GM23338 (cell line): ENCODE measurements at regions not wholly inside any gene's neighbourhood (a gene's known extent, or its start where the extent isn't known, plus 50 kb on each side); places are given as distances from the start of the nearest gene placed in this dataset.

Experiments used
- CREB1 ChIP-seq: fragments of 250-450 bp; sonication (Bioruptor Pico); IDR thresholded peaks from 2 replicates; pipeline ENCODE4 v1.5.0; 2020; ENCODE audit warnings: low read depth, mild to moderate bottlenecking, moderate library complexity
- ETS1 ChIP-seq: IDR thresholded peaks from 2 replicates; pipeline ENCODE4 v1.6.1; 2016; ENCODE audit warnings: antibody characterized with exemption
- EZH2 ChIP-seq: fragments of 200-600 bp; sonication (generic); IDR thresholded peaks from one replicate; pipeline ENCODE4 v1.8.0; 2017; ENCODE audit warnings: antibody characterized with exemption, mild to moderate bottlenecking, low read depth; ENCODE audit not compliant: unreplicated experiment
- EZH2phosphoT487 ChIP-seq: fragments of 200-600 bp; sonication (generic); IDR thresholded peaks from one replicate; pipeline ENCODE4 v1.8.1; 2018; ENCODE audit warnings: antibody characterized with exemption; ENCODE audit not compliant: unreplicated experiment
- JUNB ChIP-seq: IDR thresholded peaks from one replicate; pipeline ENCODE4 v1.6.1; 2016; ENCODE audit warnings: antibody characterized with exemption; ENCODE audit not compliant: unreplicated experiment
- NANOG ChIP-seq: IDR thresholded peaks from 2 replicates; pipeline ENCODE4 v1.6.1; 2016; ENCODE audit warnings: antibody characterized with exemption, borderline replicate concordance
- POLR2AphosphoS5 ChIP-seq: IDR thresholded peaks from 2 replicates; pipeline ENCODE4 v1.6.1; 2016; ENCODE audit warnings: antibody characterized with exemption, low read depth
- ZNF114 ChIP-seq: fragments of 250-450 bp; sonication (Bioruptor Pico); IDR thresholded peaks from 2 replicates; pipeline ENCODE4 v1.5.0; 2020; ENCODE audit warnings: mild to moderate bottlenecking, moderate library complexity
- ZNF331 ChIP-seq: fragments of 250-450 bp; sonication (Bioruptor Pico); IDR thresholded peaks from 2 replicates; pipeline ENCODE4 v1.5.0; 2020; ENCODE audit warnings: low read depth, mild to moderate bottlenecking, moderate library complexity
- TF ChIP-seq, protein P1 (sequence below), 2 experiments: fragments of 200-600 bp in 1 of 2; sonication (generic) in 1 of 2; conservative IDR thresholded peaks; 2 replicates each; pipeline versions ENCODE4 v1.5.1 to v1.6.1; 2016 to 2017; ENCODE audit warnings: antibody characterized with exemption in 2 of 2, low read depth in 2 of 2, mild to moderate bottlenecking in 2 of 2, moderate library complexity in 1 of 2
- TF ChIP-seq, protein P2 (sequence below): IDR thresholded peaks from one replicate; pipeline ENCODE4 v1.6.1; 2018; ENCODE audit warnings: antibody characterized with exemption; ENCODE audit not compliant: unreplicated experiment
- TF ChIP-seq, protein P3 (sequence below): fragments of 250-450 bp; sonication (Bioruptor Pico); IDR thresholded peaks from 2 replicates; pipeline ENCODE4 v1.5.0; 2020; ENCODE audit warnings: mild to moderate bottlenecking, moderate library complexity

- TF ChIP-seq POLR2AphosphoS5 (no peak), JUNB (no peak), EZH2phosphoT487 (no peak), CREB1 (CRISPR knock-in tag) (no peak), EZH2 (no peak), ETS1 (no peak), ZNF114 (CRISPR knock-in tag) (no peak), ZNF331 (CRISPR knock-in tag) (no peak), NANOG (no peak)
- TF ChIP-seq, protein P1, sequence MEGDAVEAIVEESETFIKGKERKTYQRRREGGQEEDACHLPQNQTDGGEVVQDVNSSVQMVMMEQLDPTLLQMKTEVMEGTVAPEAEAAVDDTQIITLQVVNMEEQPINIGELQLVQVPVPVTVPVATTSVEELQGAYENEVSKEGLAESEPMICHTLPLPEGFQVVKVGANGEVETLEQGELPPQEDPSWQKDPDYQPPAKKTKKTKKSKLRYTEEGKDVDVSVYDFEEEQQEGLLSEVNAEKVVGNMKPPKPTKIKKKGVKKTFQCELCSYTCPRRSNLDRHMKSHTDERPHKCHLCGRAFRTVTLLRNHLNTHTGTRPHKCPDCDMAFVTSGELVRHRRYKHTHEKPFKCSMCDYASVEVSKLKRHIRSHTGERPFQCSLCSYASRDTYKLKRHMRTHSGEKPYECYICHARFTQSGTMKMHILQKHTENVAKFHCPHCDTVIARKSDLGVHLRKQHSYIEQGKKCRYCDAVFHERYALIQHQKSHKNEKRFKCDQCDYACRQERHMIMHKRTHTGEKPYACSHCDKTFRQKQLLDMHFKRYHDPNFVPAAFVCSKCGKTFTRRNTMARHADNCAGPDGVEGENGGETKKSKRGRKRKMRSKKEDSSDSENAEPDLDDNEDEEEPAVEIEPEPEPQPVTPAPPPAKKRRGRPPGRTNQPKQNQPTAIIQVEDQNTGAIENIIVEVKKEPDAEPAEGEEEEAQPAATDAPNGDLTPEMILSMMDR (conservative IDR thresholded peaks at IDR 0.05; ENCODE audit: low read depth in 2 of 2), result no peak
- TF ChIP-seq, protein P2, sequence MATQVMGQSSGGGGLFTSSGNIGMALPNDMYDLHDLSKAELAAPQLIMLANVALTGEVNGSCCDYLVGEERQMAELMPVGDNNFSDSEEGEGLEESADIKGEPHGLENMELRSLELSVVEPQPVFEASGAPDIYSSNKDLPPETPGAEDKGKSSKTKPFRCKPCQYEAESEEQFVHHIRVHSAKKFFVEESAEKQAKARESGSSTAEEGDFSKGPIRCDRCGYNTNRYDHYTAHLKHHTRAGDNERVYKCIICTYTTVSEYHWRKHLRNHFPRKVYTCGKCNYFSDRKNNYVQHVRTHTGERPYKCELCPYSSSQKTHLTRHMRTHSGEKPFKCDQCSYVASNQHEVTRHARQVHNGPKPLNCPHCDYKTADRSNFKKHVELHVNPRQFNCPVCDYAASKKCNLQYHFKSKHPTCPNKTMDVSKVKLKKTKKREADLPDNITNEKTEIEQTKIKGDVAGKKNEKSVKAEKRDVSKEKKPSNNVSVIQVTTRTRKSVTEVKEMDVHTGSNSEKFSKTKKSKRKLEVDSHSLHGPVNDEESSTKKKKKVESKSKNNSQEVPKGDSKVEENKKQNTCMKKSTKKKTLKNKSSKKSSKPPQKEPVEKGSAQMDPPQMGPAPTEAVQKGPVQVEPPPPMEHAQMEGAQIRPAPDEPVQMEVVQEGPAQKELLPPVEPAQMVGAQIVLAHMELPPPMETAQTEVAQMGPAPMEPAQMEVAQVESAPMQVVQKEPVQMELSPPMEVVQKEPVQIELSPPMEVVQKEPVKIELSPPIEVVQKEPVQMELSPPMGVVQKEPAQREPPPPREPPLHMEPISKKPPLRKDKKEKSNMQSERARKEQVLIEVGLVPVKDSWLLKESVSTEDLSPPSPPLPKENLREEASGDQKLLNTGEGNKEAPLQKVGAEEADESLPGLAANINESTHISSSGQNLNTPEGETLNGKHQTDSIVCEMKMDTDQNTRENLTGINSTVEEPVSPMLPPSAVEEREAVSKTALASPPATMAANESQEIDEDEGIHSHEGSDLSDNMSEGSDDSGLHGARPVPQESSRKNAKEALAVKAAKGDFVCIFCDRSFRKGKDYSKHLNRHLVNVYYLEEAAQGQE, result no peak
- TF ChIP-seq, protein P3, sequence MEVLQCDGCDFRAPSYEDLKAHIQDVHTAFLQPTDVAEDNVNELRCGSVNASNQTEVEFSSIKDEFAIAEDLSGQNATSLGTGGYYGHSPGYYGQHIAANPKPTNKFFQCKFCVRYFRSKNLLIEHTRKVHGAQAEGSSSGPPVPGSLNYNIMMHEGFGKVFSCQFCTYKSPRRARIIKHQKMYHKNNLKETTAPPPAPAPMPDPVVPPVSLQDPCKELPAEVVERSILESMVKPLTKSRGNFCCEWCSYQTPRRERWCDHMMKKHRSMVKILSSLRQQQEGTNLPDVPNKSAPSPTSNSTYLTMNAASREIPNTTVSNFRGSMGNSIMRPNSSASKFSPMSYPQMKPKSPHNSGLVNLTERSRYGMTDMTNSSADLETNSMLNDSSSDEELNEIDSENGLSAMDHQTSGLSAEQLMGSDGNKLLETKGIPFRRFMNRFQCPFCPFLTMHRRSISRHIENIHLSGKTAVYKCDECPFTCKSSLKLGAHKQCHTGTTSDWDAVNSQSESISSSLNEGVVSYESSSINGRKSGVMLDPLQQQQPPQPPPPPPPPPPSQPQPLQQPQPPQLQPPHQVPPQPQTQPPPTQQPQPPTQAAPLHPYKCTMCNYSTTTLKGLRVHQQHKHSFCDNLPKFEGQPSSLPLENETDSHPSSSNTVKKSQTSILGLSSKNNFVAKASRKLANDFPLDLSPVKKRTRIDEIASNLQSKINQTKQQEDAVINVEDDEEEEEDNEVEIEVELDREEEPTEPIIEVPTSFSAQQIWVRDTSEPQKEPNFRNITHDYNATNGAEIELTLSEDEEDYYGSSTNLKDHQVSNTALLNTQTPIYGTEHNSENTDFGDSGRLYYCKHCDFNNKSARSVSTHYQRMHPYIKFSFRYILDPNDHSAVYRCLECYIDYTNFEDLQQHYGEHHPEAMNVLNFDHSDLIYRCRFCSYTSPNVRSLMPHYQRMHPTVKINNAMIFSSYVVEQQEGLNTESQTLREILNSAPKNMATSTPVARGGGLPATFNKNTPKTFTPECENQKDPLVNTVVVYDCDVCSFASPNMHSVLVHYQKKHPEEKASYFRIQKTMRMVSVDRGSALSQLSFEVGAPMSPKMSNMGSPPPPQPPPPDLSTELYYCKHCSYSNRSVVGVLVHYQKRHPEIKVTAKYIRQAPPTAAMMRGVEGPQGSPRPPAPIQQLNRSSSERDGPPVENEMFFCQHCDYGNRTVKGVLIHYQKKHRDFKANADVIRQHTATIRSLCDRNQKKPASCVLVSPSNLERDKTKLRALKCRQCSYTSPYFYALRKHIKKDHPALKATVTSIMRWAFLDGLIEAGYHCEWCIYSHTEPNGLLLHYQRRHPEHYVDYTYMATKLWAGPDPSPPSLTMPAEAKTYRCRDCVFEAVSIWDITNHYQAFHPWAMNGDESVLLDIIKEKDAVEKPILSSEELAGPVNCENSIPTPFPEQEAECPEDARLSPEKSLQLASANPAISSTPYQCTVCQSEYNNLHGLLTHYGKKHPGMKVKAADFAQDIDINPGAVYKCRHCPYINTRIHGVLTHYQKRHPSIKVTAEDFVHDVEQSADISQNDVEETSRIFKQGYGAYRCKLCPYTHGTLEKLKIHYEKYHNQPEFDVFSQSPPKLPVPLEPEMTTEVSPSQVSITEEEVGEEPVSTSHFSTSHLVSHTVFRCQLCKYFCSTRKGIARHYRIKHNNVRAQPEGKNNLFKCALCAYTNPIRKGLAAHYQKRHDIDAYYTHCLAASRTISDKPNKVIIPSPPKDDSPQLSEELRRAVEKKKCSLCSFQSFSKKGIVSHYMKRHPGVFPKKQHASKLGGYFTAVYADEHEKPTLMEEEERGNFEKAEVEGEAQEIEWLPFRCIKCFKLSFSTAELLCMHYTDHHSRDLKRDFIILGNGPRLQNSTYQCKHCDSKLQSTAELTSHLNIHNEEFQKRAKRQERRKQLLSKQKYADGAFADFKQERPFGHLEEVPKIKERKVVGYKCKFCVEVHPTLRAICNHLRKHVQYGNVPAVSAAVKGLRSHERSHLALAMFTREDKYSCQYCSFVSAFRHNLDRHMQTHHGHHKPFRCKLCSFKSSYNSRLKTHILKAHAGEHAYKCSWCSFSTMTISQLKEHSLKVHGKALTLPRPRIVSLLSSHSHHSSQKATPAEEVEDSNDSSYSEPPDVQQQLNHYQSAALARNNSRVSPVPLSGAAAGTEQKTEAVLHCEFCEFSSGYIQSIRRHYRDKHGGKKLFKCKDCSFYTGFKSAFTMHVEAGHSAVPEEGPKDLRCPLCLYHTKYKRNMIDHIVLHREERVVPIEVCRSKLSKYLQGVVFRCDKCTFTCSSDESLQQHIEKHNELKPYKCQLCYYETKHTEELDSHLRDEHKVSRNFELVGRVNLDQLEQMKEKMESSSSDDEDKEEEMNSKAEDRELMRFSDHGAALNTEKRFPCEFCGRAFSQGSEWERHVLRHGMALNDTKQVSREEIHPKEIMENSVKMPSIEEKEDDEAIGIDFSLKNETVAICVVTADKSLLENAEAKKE, result no peak
These were observed 81.3 kb upstream of the SYT9 start for GRCh38 chr11:7170431-7170830.
